ENCODE measurements at regions not wholly inside any gene's neighbourhood (a gene's known extent, or its start where the extent isn't known, plus 50 kb on each side); places are given as distances from the start of the nearest gene placed in this dataset.

- CTCF ChIA-PET, result no interaction called here
- no peak overlapping the region for H3K4me3 ChIP-seq (ENCODE audit: low read length)
- Mint-ChIP-seq H3K27me3 (no peaks in the 10 kb centered on the region), H3K27ac (no peak overlapping the region), H3K9me3 (peaks cover 0 to 34% (median 11%) of the 10 kb centered on the region in 11 donors), H3K4me3 (no peak overlapping the region), H3K36me3 (peaks cover 0 to 5% (median 0%) of the 10 kb centered on the region in 5 donors), H3K4me1 (peaks cover 0 to 4% (median 0%) of the 10 kb centered on the region in 7 donors)
- no peaks in the 10 kb centered on the region for H3K27me3 ChIP-seq (ENCODE audit: control insufficient read depth in 2 of 2, insufficient read depth in 2 of 2, low read length in 2 of 2)
- no peak for ATAC-seq
- H3K36me3 ChIP-seq (ENCODE audit: control insufficient read depth in 2 of 3, insufficient read depth in 3 of 3, low read length in 3 of 3), result no peaks in the 10 kb centered on the region
- POLR2A ChIA-PET, result no interaction called here
- H3K4me1 ChIP-seq (ENCODE audit: control insufficient read depth in 2 of 2, insufficient read depth in 2 of 2, low read length in 2 of 2), result no peaks in the 10 kb centered on the region
- intact Hi-C loops (cut with micrococcal nuclease), result no loop called here
- no peak for DNase-seq
- H3K27ac ChIP-seq (ENCODE audit: low read depth, low read length), result no peak overlapping the region
- H3K9me3 ChIP-seq (ENCODE audit: control insufficient read depth in 2 of 3, low read length in 3 of 3), result no peaks in the 10 kb centered on the region
These were observed 552.8 kb upstream of the CHORDC1 start for GRCh38 chr11:90775567-90776165.

GRCh38 chr11:90774727-90775566, 552.1 kb upstream of the CHORDC1 start:
- CTCF ChIA-PET, result no interaction called here
- no peaks in the 10 kb centered on the region for H3K9me3 ChIP-seq (ENCODE audit: control insufficient read depth in 2 of 3, low read length in 3 of 3)
- no peaks in the 10 kb centered on the region for H3K27me3 ChIP-seq (ENCODE audit: control insufficient read depth in 2 of 2, insufficient read depth in 2 of 2, low read length in 2 of 2)
- POLR2A ChIA-PET, result no interaction called here
- no peak for ATAC-seq
- Mint-ChIP-seq H3K27me3 (no peaks in the 10 kb centered on the region), H3K27ac (no peak overlapping the region), H3K4me3 (no peak overlapping the region), H3K4me1 (peaks cover 0 to 4% (median 0%) of the 10 kb centered on the region in 7 donors), H3K9me3 (peaks cover 0 to 29% (median 11%) of the 10 kb centered on the region in 11 donors), H3K36me3 (peaks cover 0 to 5% (median 0%) of the 10 kb centered on the region in 5 donors)
- no peak for DNase-seq
- H3K36me3 ChIP-seq (ENCODE audit: control insufficient read depth in 2 of 3, insufficient read depth in 3 of 3, low read length in 3 of 3), result no peaks in the 10 kb centered on the region
- no peaks in the 10 kb centered on the region for H3K4me1 ChIP-seq (ENCODE audit: control insufficient read depth in 2 of 2, insufficient read depth in 2 of 2, low read length in 2 of 2)
- no peak overlapping the region for H3K27ac ChIP-seq (ENCODE audit: low read depth, low read length)
- intact Hi-C loops (cut with micrococcal nuclease), result no loop called here
- no peak overlapping the region for H3K4me3 ChIP-seq (ENCODE audit: low read length)

GRCh38 chr11:90770007-90770406, 547.2 kb upstream of the CHORDC1 start:
- no peak overlapping the region for H3K4me3 Mint-ChIP-seq
- DNase-seq, result no peak
- H3K27ac Mint-ChIP-seq, result no peak overlapping the region
- peaks cover 0 to 5% (median 0%) of the 10 kb centered on the region in 5 donors for H3K36me3 Mint-ChIP-seq
- Histone ChIP-seq H3K27me3 (ENCODE audit: control insufficient read depth in 2 of 2, insufficient read depth in 2 of 2, low read length in 2 of 2) (no peaks in the 10 kb centered on the region), H3K36me3 (ENCODE audit: control insufficient read depth in 2 of 3, insufficient read depth in 3 of 3, low read length in 3 of 3) (no peaks in the 10 kb centered on the region), H3K4me3 (ENCODE audit: low read length) (no peak overlapping the region), H3K9me3 (ENCODE audit: control insufficient read depth in 2 of 3, low read length in 3 of 3) (no peaks in the 10 kb centered on the region), H3K4me1 (ENCODE audit: control insufficient read depth in 2 of 2, insufficient read depth in 2 of 2, low read length in 2 of 2) (no peaks in the 10 kb centered on the region), H3K27ac (ENCODE audit: low read depth, low read length) (no peak overlapping the region)
- intact Hi-C loops (cut with micrococcal nuclease), result no loop called here
- no peaks in the 10 kb centered on the region for H3K4me1 Mint-ChIP-seq
- no peaks in the 10 kb centered on the region for H3K27me3 Mint-ChIP-seq
- ATAC-seq, result no peak
- peaks cover 0 to 22% (median 8%) of the 10 kb centered on the region in 11 donors for H3K9me3 Mint-ChIP-seq
- ChIA-PET CTCF (no interaction called here), POLR2A (no interaction called here)

GRCh38 chr11:90766121-90766520, 543.3 kb upstream of the CHORDC1 start:
- H3K27ac Mint-ChIP-seq, result no peak overlapping the region
- ChIA-PET CTCF (no interaction called here), POLR2A (no interaction called here)
- peaks cover 0 to 12% (median 4%) of the 10 kb centered on the region in 11 donors for H3K9me3 Mint-ChIP-seq
- ATAC-seq, result no peak
- Histone ChIP-seq H3K36me3 (ENCODE audit: control insufficient read depth in 2 of 3, insufficient read depth in 3 of 3, low read length in 3 of 3) (no peaks in the 10 kb centered on the region), H3K4me1 (ENCODE audit: control insufficient read depth in 2 of 2, insufficient read depth in 2 of 2, low read length in 2 of 2) (no peaks in the 10 kb centered on the region), H3K9me3 (ENCODE audit: control insufficient read depth in 2 of 3, low read length in 3 of 3) (no peaks in the 10 kb centered on the region), H3K27ac (ENCODE audit: low read depth, low read length) (no peak overlapping the region), H3K27me3 (ENCODE audit: control insufficient read depth in 2 of 2, insufficient read depth in 2 of 2, low read length in 2 of 2) (no peaks in the 10 kb centered on the region), H3K4me3 (ENCODE audit: low read length) (no peak overlapping the region)
- intact Hi-C loops (cut with micrococcal nuclease), result no loop called here
- no peak for DNase-seq
- H3K27me3 Mint-ChIP-seq, result no peaks in the 10 kb centered on the region
- H3K36me3 Mint-ChIP-seq, result no peaks in the 10 kb centered on the region
- no peaks in the 10 kb centered on the region for H3K4me1 Mint-ChIP-seq
- no peak overlapping the region for H3K4me3 Mint-ChIP-seq

- Histone ChIP-seq H3K27ac (ENCODE audit: low read depth, low read length) (no peak overlapping the region), H3K4me1 (ENCODE audit: control insufficient read depth in 2 of 2, insufficient read depth in 2 of 2, low read length in 2 of 2) (no peaks in the 10 kb centered on the region), H3K4me3 (ENCODE audit: low read length) (no peak overlapping the region), H3K9me3 (ENCODE audit: control insufficient read depth in 2 of 3, low read length in 3 of 3) (no peaks in the 10 kb centered on the region), H3K36me3 (ENCODE audit: control insufficient read depth in 2 of 3, insufficient read depth in 3 of 3, low read length in 3 of 3) (no peaks in the 10 kb centered on the region), H3K27me3 (ENCODE audit: control insufficient read depth in 2 of 2, insufficient read depth in 2 of 2, low read length in 2 of 2) (no peaks in the 10 kb centered on the region)
- Mint-ChIP-seq H3K4me3 (no peak overlapping the region), H3K27ac (no peak overlapping the region), H3K36me3 (no peaks in the 10 kb centered on the region), H3K9me3 (peaks cover 0 to 9% (median 2%) of the 10 kb centered on the region in 11 donors), H3K27me3 (no peaks in the 10 kb centered on the region), H3K4me1 (no peaks in the 10 kb centered on the region)
- intact Hi-C loops (cut with micrococcal nuclease), result no loop called here
- POLR2A ChIA-PET, result no interaction called here
- ATAC-seq (no peak), DNase-seq (no peak)
- CTCF ChIA-PET, result no interaction called here
These were observed 541.8 kb upstream of the CHORDC1 start for GRCh38 chr11:90764691-90765090.

- ATAC-seq (no peak), DNase-seq (no peak)
- no peak overlapping the region for H3K4me3 ChIP-seq (ENCODE audit: low read length)
- H3K4me3 Mint-ChIP-seq, result no peak overlapping the region
- POLR2A ChIA-PET, result no interaction called here
- intact Hi-C loops (cut with micrococcal nuclease), result no loop called here
- peaks cover 0 to 4% (median 0%) of the 10 kb centered on the region in 5 donors for H3K27me3 Mint-ChIP-seq
- no peaks in the 10 kb centered on the region for H3K4me1 Mint-ChIP-seq
- H3K36me3 Mint-ChIP-seq, result no peaks in the 10 kb centered on the region
- H3K27ac ChIP-seq (ENCODE audit: low read depth, low read length), result no peak overlapping the region
- no peaks in the 10 kb centered on the region for H3K4me1 ChIP-seq (ENCODE audit: control insufficient read depth in 2 of 2, insufficient read depth in 2 of 2, low read length in 2 of 2)
- H3K9me3 ChIP-seq (ENCODE audit: control insufficient read depth in 2 of 3, low read length in 3 of 3), result no peaks in the 10 kb centered on the region
- peaks cover 0 to 6% (median 0%) of the 10 kb centered on the region in 11 donors for H3K9me3 Mint-ChIP-seq
- no peak overlapping the region for H3K27ac Mint-ChIP-seq
- CTCF ChIA-PET, result no interaction called here
- H3K27me3 ChIP-seq (ENCODE audit: control insufficient read depth in 2 of 2, insufficient read depth in 2 of 2, low read length in 2 of 2), result no peaks in the 10 kb centered on the region
- no peaks in the 10 kb centered on the region for H3K36me3 ChIP-seq (ENCODE audit: control insufficient read depth in 2 of 3, insufficient read depth in 3 of 3, low read length in 3 of 3)
These were observed 535.1 kb upstream of the CHORDC1 start for GRCh38 chr11:90757849-90758494.

All from naive thymus-derived CD4-positive, alpha-beta T cell (primary cell).